MM.1S (cell line): ENCODE measurements at regions not wholly inside any gene's neighbourhood (a gene's known extent, or its start where the extent isn't known, plus 50 kb on each side); places are given as distances from the start of the nearest gene placed in this dataset.

ENCODE experiments used
- DNase-seq: peaks from one replicate; pipeline ENCODE4 v3.0.0-alpha.2; 2015
- H2AFZ ChIP-seq: fragments of 300-600 bp; sonication (generic); 2 replicates; pipeline ENCODE4 v1.6.0; 2016; ENCODE audit warnings: antibody characterized with exemption, low read length
- H3F3A ChIP-seq: fragments of 300-600 bp; sonication (generic); 2 replicates; pipeline ENCODE4 v1.6.1; 2016; ENCODE audit warnings: mild to moderate bottlenecking, antibody characterized with exemption, low read length, moderate library complexity, mixed read lengths; ENCODE audit not compliant: insufficient read depth
- H3K27ac ChIP-seq: fragments of 300-600 bp; sonication (generic); 2 replicates; pipeline ENCODE4 v1.5.1; 2016; ENCODE audit warnings: mild to moderate bottlenecking, low read length
- H3K27me3 ChIP-seq: fragments of 300-600 bp; sonication (generic); replicated peaks from 2 replicates; pipeline ENCODE4 v1.6.0; 2016; ENCODE audit warnings: low read length; ENCODE audit not compliant: insufficient read depth
- H3K36me3 ChIP-seq: fragments of 300-600 bp; sonication (generic); replicated peaks from 2 replicates; pipeline ENCODE4 v1.6.1; 2016; ENCODE audit warnings: mild to moderate bottlenecking, low read length, mixed read lengths; ENCODE audit not compliant: insufficient read depth
- H3K4me1 ChIP-seq: fragments of 300-600 bp; sonication (generic); 2 replicates; pipeline ENCODE4 v1.6.1; 2016; ENCODE audit warnings: low read length, mixed read lengths
- H3K4me2 ChIP-seq: fragments of 300-600 bp; sonication (generic); 2 replicates; pipeline ENCODE4 v1.6.0; 2016; ENCODE audit warnings: low read depth, low read length
- H3K4me3 ChIP-seq: fragments of 300-600 bp; sonication (generic); 2 replicates; pipeline ENCODE4 v1.5.1; 2016; ENCODE audit warnings: low read length, mixed read lengths
- H3K79me2 ChIP-seq: fragments of 300-600 bp; sonication (generic); 2 replicates; pipeline ENCODE4 v1.6.1; 2016; ENCODE audit warnings: mixed run types, low read length, mixed read lengths
- H3K9ac ChIP-seq: fragments of 300-600 bp; sonication (generic); 2 replicates; pipeline ENCODE4 v1.6.1; 2016; ENCODE audit warnings: low read length, mixed read lengths
- H3K9me2 ChIP-seq: fragments of 300-600 bp; sonication (generic); replicated peaks from 2 replicates; pipeline ENCODE4 v1.6.1; 2016; ENCODE audit warnings: mild to moderate bottlenecking, low read length, mixed read lengths; ENCODE audit not compliant: insufficient read depth
- H3K9me3 ChIP-seq: fragments of 300-600 bp; sonication (generic); replicated peaks from 2 replicates; pipeline ENCODE4 v1.6.1; 2016; ENCODE audit warnings: mild to moderate bottlenecking, low read length, mixed read lengths; ENCODE audit not compliant: insufficient read depth
- H4K20me1 ChIP-seq: fragments of 300-600 bp; sonication (generic); 2 replicates; pipeline ENCODE4 v1.6.1; 2016; ENCODE audit warnings: mild to moderate bottlenecking, low read length, moderate library complexity, mixed read lengths; ENCODE audit not compliant: insufficient read depth
- EZH2 ChIP-seq: fragments of 300-600 bp; sonication (generic); optimal IDR thresholded peaks from 2 replicates; pipeline ENCODE3; 2017; ENCODE audit warnings: low read depth, mild to moderate bottlenecking, antibody characterized with exemption, low read length, mixed read lengths
- EZH2phosphoT487 ChIP-seq: fragments of 300-600 bp; sonication (generic); IDR thresholded peaks from 2 replicates; pipeline ENCODE4 v1.6.1; 2018; ENCODE audit warnings: antibody characterized with exemption, low read length
- TF ChIP-seq, protein P1 (sequence below): fragments of 300-600 bp; sonication (generic); IDR thresholded peaks from 2 replicates; pipeline ENCODE4 v1.5.1; 2016; ENCODE audit warnings: antibody characterized with exemption, low read length, mixed read lengths

GRCh38 chr3:182019926-182020325 lies 308.2 kb downstream of the SOX2 start:
- H2AFZ ChIP-seq, result no peak overlapping the region
- H4K20me1 ChIP-seq, result no peaks in the 10 kb centered on the region
- H3K9me2 ChIP-seq, result no peaks in the 10 kb centered on the region
- no peak overlapping the region for H3K4me2 ChIP-seq
- H3K9ac ChIP-seq, result no peak overlapping the region
- TF ChIP-seq EZH2 (no peak), EZH2phosphoT487 (no peak)
- TF ChIP-seq, protein P1, sequence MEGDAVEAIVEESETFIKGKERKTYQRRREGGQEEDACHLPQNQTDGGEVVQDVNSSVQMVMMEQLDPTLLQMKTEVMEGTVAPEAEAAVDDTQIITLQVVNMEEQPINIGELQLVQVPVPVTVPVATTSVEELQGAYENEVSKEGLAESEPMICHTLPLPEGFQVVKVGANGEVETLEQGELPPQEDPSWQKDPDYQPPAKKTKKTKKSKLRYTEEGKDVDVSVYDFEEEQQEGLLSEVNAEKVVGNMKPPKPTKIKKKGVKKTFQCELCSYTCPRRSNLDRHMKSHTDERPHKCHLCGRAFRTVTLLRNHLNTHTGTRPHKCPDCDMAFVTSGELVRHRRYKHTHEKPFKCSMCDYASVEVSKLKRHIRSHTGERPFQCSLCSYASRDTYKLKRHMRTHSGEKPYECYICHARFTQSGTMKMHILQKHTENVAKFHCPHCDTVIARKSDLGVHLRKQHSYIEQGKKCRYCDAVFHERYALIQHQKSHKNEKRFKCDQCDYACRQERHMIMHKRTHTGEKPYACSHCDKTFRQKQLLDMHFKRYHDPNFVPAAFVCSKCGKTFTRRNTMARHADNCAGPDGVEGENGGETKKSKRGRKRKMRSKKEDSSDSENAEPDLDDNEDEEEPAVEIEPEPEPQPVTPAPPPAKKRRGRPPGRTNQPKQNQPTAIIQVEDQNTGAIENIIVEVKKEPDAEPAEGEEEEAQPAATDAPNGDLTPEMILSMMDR, result no peak
- no peak for DNase-seq
- H3K4me1 ChIP-seq, result no peaks in the 10 kb centered on the region
- H3K27me3 ChIP-seq, result no peaks in the 10 kb centered on the region
- H3F3A ChIP-seq, result no peaks in the 10 kb centered on the region
- H3K36me3 ChIP-seq, result no peaks in the 10 kb centered on the region
- H3K4me3 ChIP-seq, result no peak overlapping the region
- H3K9me3 ChIP-seq, result no peaks in the 10 kb centered on the region
- no peaks in the 10 kb centered on the region for H3K79me2 ChIP-seq
- H3K27ac ChIP-seq, result no peak overlapping the region

DNA sequence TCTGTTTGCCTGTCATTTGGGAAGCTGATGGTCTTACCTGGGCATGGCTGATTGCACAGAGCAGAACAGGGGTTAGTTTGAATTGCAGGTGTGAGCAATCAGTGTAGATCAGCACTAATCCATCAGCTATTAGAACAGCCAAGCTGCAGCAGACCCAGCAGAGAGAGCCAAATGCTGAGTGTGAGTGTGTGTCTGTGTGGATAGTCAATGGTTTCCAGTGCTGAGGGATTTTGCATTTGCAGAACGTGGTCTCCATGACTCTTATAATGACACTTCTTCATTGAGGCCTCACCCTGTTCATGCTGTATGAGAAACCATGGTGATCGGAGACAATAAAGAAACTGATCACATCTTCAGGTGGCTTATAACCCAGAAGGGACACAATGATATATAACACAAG lies 312.1 kb downstream of the SOX2 start:
- Histone ChIP-seq H3K9me2 (no peaks in the 10 kb centered on the region), H3K27me3 (no peaks in the 10 kb centered on the region), H3K4me1 (no peaks in the 10 kb centered on the region), H4K20me1 (no peaks in the 10 kb centered on the region), H3K27ac (no peak overlapping the region), H3K4me2 (no peak overlapping the region), H3K9ac (no peak overlapping the region), H3F3A (no peaks in the 10 kb centered on the region), H3K9me3 (no peaks in the 10 kb centered on the region), H3K4me3 (no peak overlapping the region), H3K36me3 (no peaks in the 10 kb centered on the region), H2AFZ (no peak overlapping the region), H3K79me2 (no peaks in the 10 kb centered on the region)
- DNase-seq, result no peak
- TF ChIP-seq, protein P1, result no peak
- TF ChIP-seq EZH2, result no peak
- TF ChIP-seq EZH2phosphoT487, result no peak

GRCh38 chr3:182027366-182027765 lies 315.6 kb downstream of the SOX2 start:
- no peaks in the 10 kb centered on the region for H3F3A ChIP-seq
- H3K9ac ChIP-seq, result no peak overlapping the region
- H3K4me2 ChIP-seq, result no peak overlapping the region
- TF ChIP-seq, protein P1, result no peak
- TF ChIP-seq EZH2phosphoT487 (no peak), EZH2 (no peak)
- no peaks in the 10 kb centered on the region for H3K9me3 ChIP-seq
- no peaks in the 10 kb centered on the region for H3K27me3 ChIP-seq
- no peak for DNase-seq
- no peaks in the 10 kb centered on the region for H3K36me3 ChIP-seq
- H3K4me1 ChIP-seq, result no peaks in the 10 kb centered on the region
- H3K9me2 ChIP-seq, result no peaks in the 10 kb centered on the region
- H3K27ac ChIP-seq, result no peak overlapping the region
- no peak overlapping the region for H3K4me3 ChIP-seq
- H2AFZ ChIP-seq, result no peak overlapping the region
- no peaks in the 10 kb centered on the region for H4K20me1 ChIP-seq
- no peaks in the 10 kb centered on the region for H3K79me2 ChIP-seq
